ENCODE measurements at regions not wholly inside any gene's neighbourhood (a gene's known extent, or its start where the extent isn't known, plus 50 kb on each side); places are given as distances from the start of the nearest gene placed in this dataset.
"Not testable (repeated sequence)": the region's sequence is repeated elsewhere in the genome, so short reads cannot be mapped to it uniquely, and the experiment has no call there.

DNA sequence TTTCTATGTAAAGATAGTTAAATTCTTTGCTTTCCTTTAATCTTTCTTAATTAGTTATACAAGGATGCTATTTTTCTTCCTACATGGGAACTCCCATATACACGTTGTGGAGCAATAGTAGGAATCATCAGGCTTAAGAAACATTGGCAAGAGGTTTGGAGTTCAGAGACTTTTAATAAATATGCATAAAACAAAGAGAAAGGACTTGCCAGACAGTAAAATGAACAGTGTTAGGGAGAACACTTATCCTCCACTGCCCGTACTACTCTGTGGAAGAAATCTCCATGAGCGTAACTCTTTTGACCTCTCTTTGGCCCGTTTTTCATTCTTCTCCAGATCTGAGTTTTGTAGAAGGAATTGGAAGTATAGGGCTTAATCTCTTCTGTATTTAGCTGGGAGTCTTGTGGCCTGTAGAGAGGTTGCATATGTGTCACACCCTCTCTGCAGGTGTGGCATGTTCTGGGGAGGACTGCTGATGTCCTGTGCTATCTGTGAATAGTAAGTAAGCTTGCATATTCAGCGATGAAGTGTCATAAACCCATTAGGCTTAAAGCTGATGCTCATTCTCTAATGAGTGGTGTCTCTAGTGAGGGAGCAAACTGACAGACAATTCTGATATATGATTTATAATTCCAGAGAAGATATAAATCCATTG lies 455.4 kb upstream of the FAR2 start:
- DNase-seq, result no peak

DNA sequence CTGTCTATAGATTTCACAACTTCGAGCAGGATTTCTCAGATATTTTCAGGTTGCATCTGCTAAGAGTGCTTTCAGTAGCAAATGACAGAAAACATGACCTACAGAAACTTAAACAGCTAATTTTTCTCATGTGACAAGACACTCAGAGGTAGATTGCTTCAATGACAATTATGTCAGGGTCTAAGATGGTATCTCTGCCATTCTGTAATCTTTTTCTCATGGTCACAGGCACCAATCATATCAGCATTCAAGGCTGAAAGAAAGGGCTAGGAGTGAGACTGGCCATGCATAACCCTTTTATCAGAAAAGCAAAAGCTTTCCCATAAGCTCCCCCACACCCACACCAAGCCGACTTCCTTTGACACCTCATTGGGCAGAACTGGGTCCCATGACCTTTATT lies 450.5 kb upstream of the FAR2 start:
- no peak for DNase-seq

DNA sequence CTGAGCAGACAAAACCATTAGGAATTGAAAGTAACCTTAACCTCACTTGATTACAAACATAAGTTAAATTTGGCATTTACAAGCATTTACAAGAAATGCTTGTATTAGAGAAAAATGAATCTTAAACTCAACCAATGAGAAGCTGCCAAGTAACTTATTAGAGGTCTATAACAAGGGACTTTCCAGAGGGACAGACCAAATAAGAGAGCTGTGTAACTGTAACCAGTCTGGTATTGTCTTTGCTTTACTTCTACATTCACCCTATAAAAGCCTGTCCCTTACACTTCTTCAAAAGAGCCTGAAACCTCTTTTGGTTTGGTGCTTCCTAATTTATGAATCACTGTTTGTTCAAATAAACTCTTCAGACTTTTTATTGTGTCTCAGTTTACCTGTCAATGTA lies 450.0 kb upstream of the FAR2 start:
- no peak for DNase-seq

DNA sequence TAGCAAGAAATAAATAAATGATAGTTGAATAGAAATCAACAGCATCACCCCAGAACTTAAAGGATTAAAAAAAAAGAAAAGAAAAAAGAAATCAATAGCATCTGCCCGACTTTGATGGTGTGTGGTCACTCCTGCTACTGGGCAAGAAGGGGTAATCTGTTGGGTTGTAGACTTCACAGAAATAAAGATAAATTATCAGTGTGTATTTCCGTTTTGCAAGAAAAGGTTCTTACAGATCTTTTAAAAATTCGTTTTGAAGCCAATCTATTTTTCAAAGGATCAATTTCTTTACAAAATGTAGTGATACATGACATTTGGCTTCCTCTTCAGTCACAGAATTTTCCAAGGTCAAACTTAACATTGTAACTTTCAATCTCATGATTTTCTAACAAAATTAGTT lies 448.9 kb upstream of the FAR2 start:
- DNase-seq, result no peak

DNA sequence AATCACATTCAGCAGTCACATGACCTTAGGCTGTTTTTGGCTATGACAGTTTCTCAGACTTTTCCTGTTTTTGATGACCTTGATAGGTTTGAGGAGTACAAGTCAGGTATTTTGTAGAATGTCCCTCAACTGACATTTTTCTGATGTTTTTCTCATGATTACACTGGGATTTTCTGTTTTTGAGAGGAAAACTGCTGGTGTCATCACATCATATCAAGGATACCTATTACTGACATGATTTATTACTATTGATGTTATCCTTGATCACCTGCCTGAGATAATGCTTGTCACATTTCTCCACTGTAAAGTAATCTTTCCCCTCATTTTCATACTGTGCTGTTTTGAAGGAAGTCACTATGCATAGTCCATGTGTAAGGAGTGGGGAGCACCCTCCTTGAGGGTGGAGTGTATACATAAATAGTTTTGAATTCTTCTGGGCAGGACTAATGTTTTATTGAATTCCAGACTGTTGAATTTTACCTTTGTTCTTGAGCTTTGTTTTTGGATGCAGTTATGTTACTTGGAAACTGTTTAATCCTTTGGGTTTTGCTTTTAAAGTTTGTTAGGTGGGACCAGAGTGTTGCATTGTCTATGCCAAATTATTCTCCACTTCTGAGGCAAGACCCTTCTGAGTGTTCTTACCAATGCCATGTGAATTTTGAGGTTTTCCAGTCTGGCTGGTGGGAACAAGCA lies 444.5 kb upstream of the FAR2 start:
- no peak for DNase-seq

DNA sequence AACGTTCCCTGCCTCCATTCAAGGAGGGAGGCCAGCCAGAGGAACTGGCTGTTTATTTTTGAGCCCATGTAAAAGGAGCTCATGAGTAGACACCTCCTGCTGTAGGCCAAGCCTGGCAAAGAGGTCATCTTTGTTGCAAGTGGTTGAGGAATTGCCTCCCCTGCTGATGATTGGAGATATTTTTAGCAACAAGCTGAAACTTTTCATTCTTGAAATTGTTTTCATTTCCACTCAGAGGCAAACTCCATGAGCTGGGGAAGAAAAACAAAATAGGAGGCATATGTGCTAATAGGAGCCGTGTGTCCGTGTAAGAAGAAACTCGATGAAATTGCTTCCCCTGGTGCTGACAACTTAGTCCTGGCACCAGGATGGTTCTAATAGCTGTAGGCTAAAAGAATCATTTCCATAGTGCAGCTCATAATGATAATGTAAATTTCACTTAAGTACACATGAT lies 440.1 kb upstream of the FAR2 start:
- no peak for DNase-seq

GRCh38 chr12:28709986-28710685 lies 438.9 kb upstream of the FAR2 start:
- no peak for DNase-seq

GRCh38 chr12:28710882-28711281 lies 438.2 kb upstream of the FAR2 start:
- no peak for DNase-seq

- no peak for DNase-seq
These were observed 437.7 kb upstream of the FAR2 start for GRCh38 chr12:28711421-28711820.

GRCh38 chr12:28742791-28743190 lies 406.3 kb upstream of the FAR2 start:
- no peak for DNase-seq

DNA sequence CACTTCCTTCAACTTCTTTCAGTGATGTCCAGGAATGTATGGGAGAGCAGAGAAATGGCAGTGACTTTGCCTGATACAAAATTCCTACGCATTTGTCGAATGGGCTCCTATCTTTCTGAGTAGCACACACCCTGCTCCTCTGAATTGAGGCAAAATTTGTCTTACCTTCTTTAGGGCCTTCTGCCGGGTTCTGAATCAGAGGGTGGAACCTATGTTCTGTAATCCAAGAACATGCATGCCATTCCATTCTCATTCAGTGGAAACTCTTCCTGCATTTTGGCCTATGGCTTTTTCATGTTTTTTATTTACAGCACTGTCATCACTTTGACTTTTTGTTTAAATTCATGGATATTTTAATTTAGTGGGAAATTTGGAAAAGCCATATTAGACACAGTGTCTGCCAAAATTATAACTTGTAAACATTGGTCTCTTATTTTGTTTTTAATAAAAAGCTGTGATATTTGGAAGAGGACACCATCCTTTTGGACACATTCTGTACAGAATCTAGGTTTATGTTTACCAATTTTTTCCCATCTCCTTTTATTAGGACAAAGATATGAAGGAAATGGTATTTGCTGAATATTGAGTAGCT lies 402.2 kb upstream of the FAR2 start:
- DNase-seq, result no peak

DNA sequence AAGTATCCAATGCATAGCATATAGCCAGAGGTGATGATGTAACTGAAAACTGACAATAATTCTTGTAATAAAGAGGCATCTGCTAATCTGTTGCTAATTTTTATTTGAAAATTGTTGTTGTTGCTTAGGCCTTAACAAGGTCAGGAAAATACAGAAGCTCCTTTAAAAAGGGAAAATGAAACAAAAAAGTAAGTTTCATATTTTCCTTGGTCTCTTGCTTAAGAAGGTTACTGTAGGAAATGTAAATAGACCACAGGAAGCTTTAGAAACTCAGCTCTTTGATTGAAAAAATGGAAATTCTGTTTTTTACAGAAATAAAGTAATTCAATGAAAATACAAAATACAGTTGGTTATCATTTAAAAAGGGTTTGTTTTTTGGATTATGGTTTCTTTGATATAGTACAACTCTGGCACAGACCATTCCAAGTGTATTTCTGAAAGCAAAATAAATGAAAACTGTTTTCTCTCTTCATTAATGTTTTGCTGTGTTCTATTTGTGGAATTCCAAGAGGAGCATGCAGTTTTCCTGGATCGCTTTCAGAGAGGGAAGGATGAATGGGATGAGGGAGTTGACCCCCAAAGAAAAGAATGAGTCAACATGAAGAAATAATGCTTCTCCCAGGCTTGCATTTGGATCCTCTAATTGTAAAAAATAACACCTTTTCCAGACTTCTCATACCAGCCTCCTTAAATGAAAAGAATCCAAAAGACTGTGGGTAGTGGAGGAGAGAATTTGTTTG lies 398.0 kb upstream of the FAR2 start:
- DNase-seq, result no peak

DNA sequence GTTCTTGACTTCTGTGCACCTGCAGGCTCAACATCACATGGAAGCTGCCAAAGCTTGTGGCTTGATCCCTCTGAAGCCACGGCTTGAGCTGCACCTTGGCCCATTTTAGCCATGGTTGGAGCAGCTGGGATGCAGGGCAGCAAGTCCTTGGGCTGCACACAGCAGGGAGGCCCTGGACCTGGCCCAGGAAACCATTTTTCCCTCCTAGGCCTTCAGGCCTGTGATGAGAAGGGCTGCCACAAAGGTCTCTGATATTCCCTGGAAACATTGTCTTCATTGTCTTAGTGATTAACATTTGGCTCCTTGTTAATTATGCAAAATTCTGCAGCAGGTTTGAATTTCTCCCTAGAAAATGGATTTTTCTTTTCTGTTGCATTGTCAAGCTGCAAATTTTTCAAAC lies 394.1 kb upstream of the FAR2 start:
- DNase-seq, result no peak

DNA sequence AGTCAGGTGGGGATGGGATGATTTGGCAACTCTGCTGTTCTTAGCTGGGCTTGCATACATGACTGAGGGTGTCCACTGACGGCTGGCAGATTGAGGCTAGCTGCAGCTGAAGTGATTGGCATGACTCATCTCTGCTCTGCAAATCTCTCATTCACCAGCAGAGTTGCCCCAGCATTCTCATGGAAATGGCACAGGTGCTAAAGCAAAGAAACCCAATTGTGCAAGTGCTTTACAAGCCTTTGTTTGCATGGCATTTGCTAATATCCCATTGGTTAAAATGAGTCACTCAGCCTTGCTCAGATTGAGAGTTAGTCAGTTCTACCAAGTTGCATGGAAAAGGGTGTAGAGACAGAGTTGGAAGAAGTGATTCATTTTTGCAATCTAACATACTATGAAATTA lies 389.7 kb upstream of the FAR2 start:
- no peak for DNase-seq

GRCh38 chr12:28760040-28760903 lies 388.8 kb upstream of the FAR2 start:
- DNase-seq, result not testable (repeated sequence)

DNA sequence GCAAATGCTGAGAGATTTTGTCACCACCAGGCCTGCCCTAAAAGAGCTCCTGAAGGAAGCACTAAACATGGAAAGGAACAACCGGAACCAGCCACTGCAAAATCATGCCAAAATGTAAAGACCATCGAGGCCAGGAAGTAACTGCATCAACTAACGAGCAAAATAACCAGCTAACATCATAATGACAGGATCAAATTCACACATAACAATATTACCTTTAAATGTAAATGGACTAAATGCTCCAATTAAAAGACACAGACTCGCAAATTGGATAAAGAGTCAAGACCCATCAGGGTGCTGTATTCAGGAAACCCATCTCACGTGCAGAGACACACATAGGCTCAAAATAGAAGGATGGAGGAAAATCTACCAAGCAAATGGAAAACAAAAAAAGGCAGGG lies 387.2 kb upstream of the FAR2 start:
- not testable (repeated sequence) for DNase-seq

DNA sequence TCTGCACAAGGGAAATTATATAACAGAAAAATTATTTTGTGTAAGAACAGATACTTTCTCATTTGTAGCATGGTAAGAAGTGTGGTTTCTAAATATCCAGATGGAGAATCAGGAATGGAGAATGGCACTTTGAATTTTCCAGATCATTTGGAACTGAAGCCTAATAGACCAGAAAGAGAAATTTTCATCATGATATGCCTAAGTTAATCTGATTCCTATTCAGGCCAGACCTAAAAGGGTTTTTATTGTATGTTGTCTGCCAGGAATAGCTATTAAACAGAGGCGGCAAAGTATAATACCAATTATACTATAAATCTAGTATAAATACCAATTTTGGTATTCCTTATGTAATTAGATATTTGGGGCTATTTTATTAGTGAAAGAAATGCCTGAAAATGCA lies 382.7 kb upstream of the FAR2 start:
- DNase-seq, result no peak

GRCh38 chr12:28767836-28768348 lies 381.2 kb upstream of the FAR2 start:
- DNase-seq, result no peak

GRCh38 chr12:28770322-28770721 lies 378.8 kb upstream of the FAR2 start:
- no peak for DNase-seq

DNA sequence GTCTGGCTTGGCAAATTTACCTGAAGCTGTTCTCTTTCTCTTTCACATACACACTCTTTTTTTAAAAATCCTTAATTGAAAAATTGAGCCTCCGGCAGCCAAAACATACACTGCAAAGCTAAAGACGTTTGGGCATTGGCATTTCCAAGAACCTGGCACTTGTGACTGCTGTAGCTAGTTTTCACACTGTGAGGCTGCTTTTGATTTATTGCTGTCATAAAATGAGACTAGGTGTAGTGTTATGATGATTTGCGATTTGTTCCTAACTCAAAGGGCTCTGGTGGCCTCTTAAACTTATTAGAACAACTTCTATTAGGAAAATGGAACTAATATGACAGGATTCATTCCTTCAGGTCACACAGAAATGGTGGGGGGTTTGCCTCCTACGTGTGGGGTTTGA lies 377.1 kb upstream of the FAR2 start:
- DNase-seq, result no peak

- DNase-seq, result no peak
These were observed 373.5 kb upstream of the FAR2 start for GRCh38 chr12:28775556-28775955.

GRCh38 chr12:28776220-28776619 lies 372.9 kb upstream of the FAR2 start:
- DNase-seq, result no peak
